ENCODE measurements at regions not wholly inside any gene's neighbourhood (a gene's known extent, or its start where the extent isn't known, plus 50 kb on each side); places are given as distances from the start of the nearest gene placed in this dataset.
"Not testable (repeated sequence)": the region's sequence is repeated elsewhere in the genome, so short reads cannot be mapped to it uniquely, and the experiment has no call there.

GRCh38 chr10:23545866-23546265 lies 107.0 kb downstream of the OTUD1 start:
- DNase-seq: peak; percentile 16 to 26

- peak; percentile 62 to 69 for DNase-seq
Observed at GRCh38 chr10:23556727-23557440, 118.0 kb downstream of the OTUD1 start.

- DNase-seq: no peak
Observed at GRCh38 chr10:23557777-23558176, 118.9 kb downstream of the OTUD1 start.

GRCh38 chr10:23558361-23558799 lies 119.5 kb downstream of the OTUD1 start:
- DNase-seq: no peak

- DNase-seq: no peak
Observed at GRCh38 chr10:23568996-23569395, 130.1 kb downstream of the OTUD1 start.

- no peak for DNase-seq
Observed at GRCh38 chr10:23571884-23572283, 133.0 kb downstream of the OTUD1 start.

- DNase-seq: no peak
Observed at GRCh38 chr10:23581906-23582450, 143.1 kb downstream of the OTUD1 start.

GRCh38 chr10:23584396-23584795 lies 145.5 kb downstream of the OTUD1 start:
- no peak for DNase-seq

- DNase-seq: no peak
Observed at GRCh38 chr10:23585186-23585585, 146.3 kb downstream of the OTUD1 start.

GRCh38 chr10:23585666-23586065 lies 146.8 kb downstream of the OTUD1 start:
- DNase-seq: no peak

- not testable (repeated sequence) for DNase-seq
Observed at GRCh38 chr10:23595278-23595677, 156.4 kb downstream of the OTUD1 start.

GRCh38 chr10:23604613-23605012 lies 165.7 kb downstream of the OTUD1 start:
- DNase-seq: no peak

GRCh38 chr10:23606456-23606855 lies 167.6 kb downstream of the OTUD1 start:
- no peak for DNase-seq

GRCh38 chr10:23608926-23609325 lies 170.1 kb downstream of the OTUD1 start:
- no peak for DNase-seq

- DNase-seq: no peak
Observed at GRCh38 chr10:23610626-23611307, 171.9 kb downstream of the OTUD1 start.

GRCh38 chr10:23611308-23612029 lies 172.6 kb downstream of the OTUD1 start:
- DNase-seq: no peak

- no peak for DNase-seq
Observed at GRCh38 chr10:23613900-23614299, 175.0 kb downstream of the OTUD1 start.

- no peak for DNase-seq
Observed at GRCh38 chr10:23614483-23614882, 175.6 kb downstream of the OTUD1 start.

GRCh38 chr10:23630376-23630775 lies 191.5 kb downstream of the OTUD1 start:
- no peak for DNase-seq

GRCh38 chr10:23630885-23631284 lies 192.0 kb downstream of the OTUD1 start:
- DNase-seq: no peak

- DNase-seq: peak; percentile 96 to 98
Observed at GRCh38 chr10:23643111-23643780, 204.4 kb downstream of the OTUD1 start.

GRCh38 chr10:23648618-23649017 lies 209.7 kb downstream of the OTUD1 start:
- DNase-seq: no peak

GRCh38 chr10:23656735-23657134 lies 217.9 kb downstream of the OTUD1 start:
- DNase-seq: peak; percentile 53 to 71

Measured in inflammatory macrophage (primary cell).